SK-N-DZ (cell line): ENCODE measurements at regions not wholly inside any gene's neighbourhood (a gene's known extent, or its start where the extent isn't known, plus 50 kb on each side); places are given as distances from the start of the nearest gene placed in this dataset.

ENCODE experiments used
- DNase-seq: peaks from one replicate; pipeline ENCODE4 v3.0.0-alpha.2; 2015; ENCODE audit warnings: low spot score

- DNase-seq, result no peak
Measured at GRCh38 chr5:91885291-91886265, 502.5 kb upstream of the ARRDC3 start.

- no peak for DNase-seq
Measured at GRCh38 chr5:91884036-91884435, 500.9 kb upstream of the ARRDC3 start.

GRCh38 chr5:91875196-91875779 lies 492.2 kb upstream of the ARRDC3 start:
- no peak for DNase-seq

GRCh38 chr5:91867799-91868198 lies 484.7 kb upstream of the ARRDC3 start:
- no peak for DNase-seq

- DNase-seq, result no peak
Measured at GRCh38 chr5:91865915-91866314, 482.8 kb upstream of the ARRDC3 start.

GRCh38 chr5:91864962-91865361 lies 481.8 kb upstream of the ARRDC3 start:
- DNase-seq, result no peak

GRCh38 chr5:91851670-91852069 lies 468.6 kb upstream of the ARRDC3 start:
- DNase-seq, result peak; percentile 59

GRCh38 chr5:91850031-91850430 lies 466.9 kb upstream of the ARRDC3 start:
- DNase-seq, result no peak

- no peak for DNase-seq
Measured at GRCh38 chr5:91849069-91849468, 466.0 kb upstream of the ARRDC3 start.

- DNase-seq, result no peak
Measured at GRCh38 chr5:91848453-91848852, 465.3 kb upstream of the ARRDC3 start.

- no peak for DNase-seq
Measured at GRCh38 chr5:91841423-91841822, 458.3 kb upstream of the ARRDC3 start.

- DNase-seq, result no peak
Measured at GRCh38 chr5:91840412-91840811, 457.3 kb upstream of the ARRDC3 start.

- DNase-seq, result no peak
Measured at GRCh38 chr5:91839721-91840120, 456.6 kb upstream of the ARRDC3 start.

- DNase-seq, result no peak
Measured at GRCh38 chr5:91839233-91839632, 456.1 kb upstream of the ARRDC3 start.

- DNase-seq, result no peak
Measured at GRCh38 chr5:91830361-91830953, 447.3 kb upstream of the ARRDC3 start.

- no peak for DNase-seq
Measured at GRCh38 chr5:91825618-91826017, 442.5 kb upstream of the ARRDC3 start.

GRCh38 chr5:91824406-91824805 lies 441.3 kb upstream of the ARRDC3 start:
- no peak for DNase-seq

GRCh38 chr5:91820874-91821273 lies 437.8 kb upstream of the ARRDC3 start:
- DNase-seq, result no peak

GRCh38 chr5:91816681-91817080 lies 433.6 kb upstream of the ARRDC3 start:
- peak; percentile 9 for DNase-seq

GRCh38 chr5:91797576-91797975 lies 414.5 kb upstream of the ARRDC3 start:
- DNase-seq, result no peak

- no peak for DNase-seq
Measured at GRCh38 chr5:91794856-91795548, 411.9 kb upstream of the ARRDC3 start.

- DNase-seq, result no peak
Measured at GRCh38 chr5:91794455-91794854, 411.3 kb upstream of the ARRDC3 start.
